OCI-LY7 (cell line): ENCODE measurements at regions not wholly inside any gene's neighbourhood (a gene's known extent, or its start where the extent isn't known, plus 50 kb on each side); places are given as distances from the start of the nearest gene placed in this dataset.

Experiments used
- EZH2phosphoT487 ChIP-seq: fragments of 200-600 bp; sonication (generic); IDR thresholded peaks from 2 replicates; pipeline ENCODE4 v1.6.1; 2018; ENCODE audit warnings: low read depth, borderline replicate concordance, mild to moderate bottlenecking, mixed run types, antibody characterized with exemption, low read length, moderate library complexity, mixed read lengths
- TF ChIP-seq, protein P1 (sequence below): fragments of 200-600 bp; sonication (generic); conservative IDR thresholded peaks from 2 replicates; pipeline ENCODE4 v1.5.1; 2014; ENCODE audit warnings: mild to moderate bottlenecking, antibody characterized with exemption, low read length, moderate library complexity, mixed read lengths

DNA sequence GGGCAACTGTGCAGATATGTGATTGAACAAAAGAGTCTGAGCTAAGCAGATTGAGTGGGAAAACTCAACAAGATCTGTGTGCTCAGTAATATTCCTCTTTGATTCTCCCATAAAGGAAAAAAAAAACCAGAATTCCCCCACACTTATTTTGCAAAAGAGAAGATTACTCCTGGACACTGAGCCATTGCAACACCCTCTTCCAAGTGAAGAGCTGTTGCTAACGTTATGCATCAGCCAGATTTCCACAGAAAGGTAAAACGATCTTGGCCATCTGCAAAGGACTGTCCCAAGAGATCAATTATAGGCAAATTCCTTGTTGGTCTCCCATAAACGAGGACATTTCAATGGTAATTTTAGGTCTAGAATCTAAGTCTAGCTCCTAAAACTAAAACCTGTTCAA lies 587.7 kb downstream of the C12orf50 start:
- TF ChIP-seq, protein P1, sequence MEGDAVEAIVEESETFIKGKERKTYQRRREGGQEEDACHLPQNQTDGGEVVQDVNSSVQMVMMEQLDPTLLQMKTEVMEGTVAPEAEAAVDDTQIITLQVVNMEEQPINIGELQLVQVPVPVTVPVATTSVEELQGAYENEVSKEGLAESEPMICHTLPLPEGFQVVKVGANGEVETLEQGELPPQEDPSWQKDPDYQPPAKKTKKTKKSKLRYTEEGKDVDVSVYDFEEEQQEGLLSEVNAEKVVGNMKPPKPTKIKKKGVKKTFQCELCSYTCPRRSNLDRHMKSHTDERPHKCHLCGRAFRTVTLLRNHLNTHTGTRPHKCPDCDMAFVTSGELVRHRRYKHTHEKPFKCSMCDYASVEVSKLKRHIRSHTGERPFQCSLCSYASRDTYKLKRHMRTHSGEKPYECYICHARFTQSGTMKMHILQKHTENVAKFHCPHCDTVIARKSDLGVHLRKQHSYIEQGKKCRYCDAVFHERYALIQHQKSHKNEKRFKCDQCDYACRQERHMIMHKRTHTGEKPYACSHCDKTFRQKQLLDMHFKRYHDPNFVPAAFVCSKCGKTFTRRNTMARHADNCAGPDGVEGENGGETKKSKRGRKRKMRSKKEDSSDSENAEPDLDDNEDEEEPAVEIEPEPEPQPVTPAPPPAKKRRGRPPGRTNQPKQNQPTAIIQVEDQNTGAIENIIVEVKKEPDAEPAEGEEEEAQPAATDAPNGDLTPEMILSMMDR: no peak
- TF ChIP-seq EZH2phosphoT487: no peak
